NT2/D1 (cell line): ENCODE measurements at regions not wholly inside any gene's neighbourhood (a gene's known extent, or its start where the extent isn't known, plus 50 kb on each side); places are given as distances from the start of the nearest gene placed in this dataset.

Experiments
- YY1 ChIP-seq: IDR thresholded peaks from 2 replicates; pipeline ENCODE4 v1.6.1; 2011; ENCODE audit not compliant: insufficient read length, insufficient read depth
- ZNF274 ChIP-seq: IDR thresholded peaks from 2 replicates; pipeline ENCODE4 v1.6.1; 2011; ENCODE audit warnings: mild to moderate bottlenecking, low read depth, low read length

- TF ChIP-seq YY1: no peak
- no peak for TF ChIP-seq ZNF274
Observed at GRCh38 chr5:82820188-82820587, 257.0 kb downstream of the TMEM167A start.
